Uterus (tissue), 3 donors: ENCODE measurements at regions not wholly inside any gene's neighbourhood (a gene's known extent, or its start where the extent isn't known, plus 50 kb on each side); places are given as distances from the start of the nearest gene placed in this dataset.

Experiments
- DNase-seq, 2 donors: peaks; one replicate each; pipeline ENCODE4 v3.0.0-alpha.2; 2019 to 2020
- H3K27ac ChIP-seq, 2 donors: fragments of 200-600 bp; sonication (generic); 1 replicate in 1 of 2; 2 replicates in 1 of 2; pipeline ENCODE4 v1.5.1; 2016 to 2018
- H3K27me3 ChIP-seq, 2 donors: fragments of 200-600 bp; sonication (generic); one replicate each; pipeline ENCODE4 v1.5.1; 2018 to 2019; ENCODE audit warnings: control low read depth in 1 of 2
- H3K36me3 ChIP-seq, 2 donors: fragments of 200-600 bp; sonication (generic); one replicate each; pipeline ENCODE4 v1.5.1; 2019; ENCODE audit warnings: control low read depth in 1 of 2
- H3K4me1 ChIP-seq, 2 donors: fragments of 200-600 bp; sonication (generic); one replicate each; pipeline ENCODE4 v1.5.1; 2018 to 2019; ENCODE audit warnings: control low read depth in 1 of 2
- H3K4me3 ChIP-seq, 2 donors: fragments of 200-600 bp; sonication (generic); 1 replicate in 1 of 2; 2 replicates in 1 of 2; pipeline ENCODE4 v1.5.1; 2018 to 2019; ENCODE audit warnings: mild to moderate bottlenecking in 1 of 2
- H3K9me3 ChIP-seq, 2 donors: fragments of 200-600 bp; sonication (generic); one replicate each; pipeline ENCODE4 v1.5.1; 2019; ENCODE audit warnings: control low read depth in 1 of 2
- CTCF ChIP-seq, 4 experiments: fragments of 200-600 bp in 2 of 4; fragments of 450-650 bp in 2 of 4; sonication (generic) in 2 of 4; IDR thresholded peaks; one replicate each; pipeline ENCODE4 v1.5.1; 2016 to 2019; ENCODE audit warnings: antibody characterized with exemption in 4 of 4, mild to moderate bottlenecking in 2 of 4, moderate library complexity in 1 of 4
- POLR2A ChIP-seq, 2 donors: fragments of 450-650 bp; IDR thresholded peaks; one replicate each; pipeline ENCODE4 v1.6.1; 2016; ENCODE audit warnings: antibody characterized with exemption in 2 of 2, mild to moderate bottlenecking in 1 of 2, moderate library complexity in 1 of 2
- intact Hi-C: fragments of 100-400 bp; cut with DNase I; formaldehyde crosslinking; loops from one replicate; pipeline ENCODE4 v1.15.1; 2023; ENCODE audit warnings: low total_unique reads
- donor health status: DM: yes; HTN: yes; CAD: no.

- H3K9me3 ChIP-seq = no peaks in the 10 kb centered on the region
- TF ChIP-seq CTCF (IDR thresholded peaks at IDR 0.05) (no peak), POLR2A (IDR thresholded peaks at IDR 0.05) (no peak)
- H3K36me3 ChIP-seq = no peaks in the 10 kb centered on the region
- H3K27me3 ChIP-seq = no peaks in the 10 kb centered on the region
- intact Hi-C loops = no loop called here
- no peak overlapping the region for H3K4me3 ChIP-seq
- DNase-seq = no peak
- H3K27ac ChIP-seq = no peak overlapping the region
- H3K4me1 ChIP-seq = no peaks in the 10 kb centered on the region
Observed at GRCh38 chr11:34794696-34795095, 121.5 kb downstream of the APIP start.

- no peaks in the 10 kb centered on the region for H3K27me3 ChIP-seq
- no peaks in the 10 kb centered on the region for H3K9me3 ChIP-seq
- H3K27ac ChIP-seq = no peak overlapping the region
- DNase-seq = no peak
- intact Hi-C loops = no loop called here
- H3K36me3 ChIP-seq = no peaks in the 10 kb centered on the region
- TF ChIP-seq POLR2A (IDR thresholded peaks at IDR 0.05) (no peak), CTCF (IDR thresholded peaks at IDR 0.05) (no peak)
- H3K4me1 ChIP-seq = no peaks in the 10 kb centered on the region
- H3K4me3 ChIP-seq = no peak overlapping the region
Observed at GRCh38 chr11:34793666-34794065, 122.5 kb downstream of the APIP start.

GRCh38 chr11:34792814-34793258 lies 123.3 kb downstream of the APIP start:
- H3K9me3 ChIP-seq = no peaks in the 10 kb centered on the region
- no peaks in the 10 kb centered on the region for H3K27me3 ChIP-seq
- no peak for TF ChIP-seq CTCF (IDR thresholded peaks at IDR 0.05)
- no peak for TF ChIP-seq POLR2A (IDR thresholded peaks at IDR 0.05)
- intact Hi-C loops = no loop called here
- no peaks in the 10 kb centered on the region for H3K4me1 ChIP-seq
- H3K27ac ChIP-seq = no peak overlapping the region
- no peak overlapping the region for H3K4me3 ChIP-seq
- no peak for DNase-seq
- H3K36me3 ChIP-seq = no peaks in the 10 kb centered on the region

GRCh38 chr11:34791780-34792542 lies 124.2 kb downstream of the APIP start:
- Histone ChIP-seq H3K4me1 (no peaks in the 10 kb centered on the region), H3K27me3 (no peaks in the 10 kb centered on the region), H3K27ac (no peak overlapping the region), H3K9me3 (no peaks in the 10 kb centered on the region), H3K4me3 (no peak overlapping the region), H3K36me3 (no peaks in the 10 kb centered on the region)
- intact Hi-C loops = no loop called here
- TF ChIP-seq CTCF (IDR thresholded peaks at IDR 0.05) (no peak), POLR2A (IDR thresholded peaks at IDR 0.05) (no peak)
- no peak for DNase-seq

GRCh38 chr11:34790620-34791019 lies 125.6 kb downstream of the APIP start:
- no peak for TF ChIP-seq POLR2A (IDR thresholded peaks at IDR 0.05)
- no peak for TF ChIP-seq CTCF (IDR thresholded peaks at IDR 0.05)
- intact Hi-C loops = no loop called here
- Histone ChIP-seq H3K4me1 (no peaks in the 10 kb centered on the region), H3K27ac (no peak overlapping the region), H3K27me3 (no peaks in the 10 kb centered on the region), H3K9me3 (no peaks in the 10 kb centered on the region), H3K4me3 (no peak overlapping the region), H3K36me3 (no peaks in the 10 kb centered on the region)
- no peak for DNase-seq
